Lung (tissue), 11 donors: ENCODE measurements at regions not wholly inside any gene's neighbourhood (a gene's known extent, or its start where the extent isn't known, plus 50 kb on each side); places are given as distances from the start of the nearest gene placed in this dataset.

ENCODE experiments used
- ATAC-seq: fragments of 200-7000 bp; cut with Tn5 transposase; one replicate; pipeline ENCODE4 v1.9.1; 2020; ENCODE audit warnings: moderate number of reproducible peaks; ENCODE audit not compliant: insufficient read depth, low FRiP score
- DNase-seq, 3 donors: peaks; one replicate each; pipeline ENCODE4 v3.0.0-alpha.2; 2013 to 2017
- H3K27ac ChIP-seq, 2 donors: one replicate each; pipeline ENCODE4 v1.5.1; 2013; ENCODE audit warnings: mild to moderate bottlenecking in 2 of 2, moderate library complexity in 2 of 2, control low read depth in 1 of 2, inconsistent platforms in 1 of 2, low read depth in 1 of 2, low read length in 1 of 2
- H3K27me3 ChIP-seq, 3 donors: one replicate each; pipeline ENCODE4 v1.5.1; 2013; ENCODE audit warnings: low read length in 2 of 3; ENCODE audit not compliant: control insufficient read depth in 3 of 3, insufficient read depth in 3 of 3
- H3K36me3 ChIP-seq, 4 donors: one replicate each; pipeline ENCODE4 v1.5.1; 2013; ENCODE audit warnings: low read length in 4 of 4, mild to moderate bottlenecking in 1 of 4, moderate library complexity in 1 of 4; ENCODE audit not compliant: control insufficient read depth in 4 of 4, insufficient read depth in 4 of 4
- H3K4me1 ChIP-seq, 5 donors: one replicate each; pipeline ENCODE4 v1.5.1; 2013; ENCODE audit warnings: low read length in 5 of 5, mild to moderate bottlenecking in 2 of 5, moderate library complexity in 1 of 5; ENCODE audit not compliant: control insufficient read depth in 5 of 5, insufficient read depth in 5 of 5
- H3K4me3 ChIP-seq: one replicate; pipeline ENCODE4 v1.5.1; 2013; ENCODE audit warnings: mild to moderate bottlenecking, control low read depth, moderate library complexity
- H3K9ac ChIP-seq, 2 donors: one replicate each; pipeline ENCODE4 v1.5.1; 2013; ENCODE audit warnings: low read length in 2 of 2, control low read depth in 1 of 2; ENCODE audit not compliant: insufficient read depth in 1 of 2
- H3K9me3 ChIP-seq, 4 donors: one replicate each; pipeline ENCODE4 v1.5.1; 2013; ENCODE audit warnings: low read length in 3 of 4, mild to moderate bottlenecking in 1 of 4, moderate library complexity in 1 of 4; ENCODE audit not compliant: control insufficient read depth in 4 of 4, insufficient read depth in 3 of 4
- WGBS, 2 donors: extraction: QIAGEN DNeasy Blood & Tissue Kit; methylation state at CpG; one replicate each; pipeline ENCODE4 v1.1.7; 2013; 5-methylcytosine and 5-hydroxymethylcytosine counted together
- TF ChIP-seq, protein P1 (sequence below): IDR thresholded peaks from 2 replicates; pipeline ENCODE4 v1.5.1; 2012; ENCODE audit warnings: mild to moderate bottlenecking; ENCODE audit errors: control extremely low read depth, extremely low read depth
- donor health status: control.
- donor health status: control.
- donor health status: Bipolar disorder and iron deficiency.
- donor health status: healthy.
- donor health status: DM: yes; HTN: yes; CAD: no.

DNA sequence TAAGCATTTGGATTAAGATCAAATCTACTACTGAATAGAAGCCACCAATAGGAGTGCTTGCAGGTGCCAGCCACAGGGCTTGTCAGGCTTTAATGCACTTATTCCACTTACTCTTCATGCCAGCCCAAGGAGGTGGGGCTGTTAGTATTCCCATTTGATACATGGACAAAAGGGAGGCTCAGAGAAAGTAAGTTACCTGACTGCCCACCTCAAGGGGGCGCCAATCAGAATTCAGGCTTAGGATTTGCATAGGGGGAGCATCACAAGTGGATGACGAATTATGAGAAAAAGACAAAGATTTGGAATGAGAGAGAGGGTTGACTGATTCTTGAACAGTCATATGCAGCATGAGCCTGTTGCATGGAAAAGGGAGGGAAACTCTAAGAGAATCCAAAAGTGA is 188.4 kb upstream of the TSHZ2 start:
- 61 to 69% methylated on average over 2 of the region's 2 CpGs for WGBS, 2 donors
- ATAC-seq, result no peak

DNA sequence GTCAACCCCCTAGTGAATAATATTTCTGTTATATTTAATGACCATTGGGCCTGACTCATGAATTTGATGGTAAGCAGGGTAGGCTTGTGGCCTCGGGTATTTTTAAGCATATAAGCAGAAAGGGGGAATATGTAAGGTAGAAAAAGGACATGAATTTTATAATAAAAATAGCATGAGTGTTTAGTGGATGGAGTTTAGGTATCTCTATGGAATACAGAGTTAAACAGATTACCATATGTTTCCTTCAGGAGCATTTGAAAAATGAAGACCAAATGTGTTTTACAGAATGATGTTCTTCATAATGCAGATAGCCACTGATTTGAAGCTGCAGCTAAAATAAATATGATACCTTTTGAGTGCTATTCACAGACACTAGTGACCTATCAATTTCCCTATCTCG is 191.7 kb upstream of the TSHZ2 start:
- Histone ChIP-seq H3K4me1 (no peaks in the 10 kb centered on the region), H3K36me3 (no peaks in the 10 kb centered on the region), H3K4me3 (no peak overlapping the region), H3K27ac (no peak overlapping the region), H3K9ac (no peak overlapping the region), H3K27me3 (no peaks in the 10 kb centered on the region), H3K9me3 (no peaks in the 10 kb centered on the region)
- DNase-seq (no peak), ATAC-seq (no peak)
- WGBS, 2 donors, result 80 to 83% methylated on average over 2 of the region's 2 CpGs
- TF ChIP-seq, protein P1, sequence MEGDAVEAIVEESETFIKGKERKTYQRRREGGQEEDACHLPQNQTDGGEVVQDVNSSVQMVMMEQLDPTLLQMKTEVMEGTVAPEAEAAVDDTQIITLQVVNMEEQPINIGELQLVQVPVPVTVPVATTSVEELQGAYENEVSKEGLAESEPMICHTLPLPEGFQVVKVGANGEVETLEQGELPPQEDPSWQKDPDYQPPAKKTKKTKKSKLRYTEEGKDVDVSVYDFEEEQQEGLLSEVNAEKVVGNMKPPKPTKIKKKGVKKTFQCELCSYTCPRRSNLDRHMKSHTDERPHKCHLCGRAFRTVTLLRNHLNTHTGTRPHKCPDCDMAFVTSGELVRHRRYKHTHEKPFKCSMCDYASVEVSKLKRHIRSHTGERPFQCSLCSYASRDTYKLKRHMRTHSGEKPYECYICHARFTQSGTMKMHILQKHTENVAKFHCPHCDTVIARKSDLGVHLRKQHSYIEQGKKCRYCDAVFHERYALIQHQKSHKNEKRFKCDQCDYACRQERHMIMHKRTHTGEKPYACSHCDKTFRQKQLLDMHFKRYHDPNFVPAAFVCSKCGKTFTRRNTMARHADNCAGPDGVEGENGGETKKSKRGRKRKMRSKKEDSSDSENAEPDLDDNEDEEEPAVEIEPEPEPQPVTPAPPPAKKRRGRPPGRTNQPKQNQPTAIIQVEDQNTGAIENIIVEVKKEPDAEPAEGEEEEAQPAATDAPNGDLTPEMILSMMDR, result no peak

More for the DNA sequence above, 188.4 kb upstream of the TSHZ2 start:
- Histone ChIP-seq H3K27ac (no peak overlapping the region), H3K27me3 (peaks cover 0 to 3% (median 0%) of the 10 kb centered on the region in 3 donors), H3K9me3 (no peaks in the 10 kb centered on the region), H3K4me1 (no peaks in the 10 kb centered on the region), H3K4me3 (no peak overlapping the region), H3K36me3 (no peaks in the 10 kb centered on the region), H3K9ac (no peak overlapping the region)
- DNase-seq, result no peak
- TF ChIP-seq, protein P1, result no peak

DNA sequence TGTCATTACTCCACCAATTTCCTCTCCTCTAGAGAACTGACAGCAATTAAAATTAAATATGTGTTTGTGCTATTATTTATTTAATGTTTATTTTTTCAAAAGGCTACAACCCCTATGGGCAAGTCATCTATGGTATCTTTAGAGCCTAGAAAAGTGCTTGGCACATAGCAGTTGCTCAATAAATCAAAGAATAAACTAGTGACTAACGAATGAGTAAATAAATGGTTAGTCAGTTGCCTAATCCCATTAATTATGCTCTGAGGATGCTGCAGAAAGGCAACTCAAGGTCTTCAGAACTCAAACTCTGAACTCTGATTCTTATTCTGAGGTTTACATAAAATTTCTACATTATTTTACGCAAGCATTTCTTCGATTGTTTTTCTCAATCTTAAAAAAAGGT is 193.0 kb upstream of the TSHZ2 start:
- no peak for ATAC-seq
- no peak overlapping the region for H3K4me3 ChIP-seq
- DNase-seq, result no peak
- no peaks in the 10 kb centered on the region for H3K27me3 ChIP-seq
- 81% methylated on average over 3 of the region's 3 CpGs for WGBS, 2 donors
- no peaks in the 10 kb centered on the region for H3K36me3 ChIP-seq
- TF ChIP-seq, protein P1, result no peak
- peaks cover 0 to 2% (median 0%) of the 10 kb centered on the region in 4 donors for H3K9me3 ChIP-seq
- H3K4me1 ChIP-seq, result no peaks in the 10 kb centered on the region
- H3K9ac ChIP-seq, result no peak overlapping the region
- H3K27ac ChIP-seq, result no peak overlapping the region

DNA sequence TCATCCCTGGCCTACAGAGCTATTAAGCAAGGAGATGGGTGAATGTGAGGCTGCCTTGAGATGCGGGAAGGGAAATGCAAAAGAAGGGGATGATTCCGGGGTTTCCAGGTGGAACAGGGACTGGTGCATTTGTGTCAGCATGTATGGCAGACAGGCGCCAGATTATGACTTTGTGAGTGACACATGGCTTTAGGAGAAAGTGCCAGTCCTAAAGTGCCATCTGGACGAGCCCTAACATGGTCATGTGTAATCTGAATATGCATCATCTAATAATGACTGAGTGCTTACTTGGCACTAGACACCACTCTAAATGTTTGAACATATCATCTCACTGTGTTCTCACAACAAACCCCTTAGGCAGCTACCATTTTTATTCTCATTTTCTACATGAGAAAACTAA is 195.0 kb upstream of the TSHZ2 start:
- TF ChIP-seq, protein P1, result no peak
- Histone ChIP-seq H3K4me3 (no peak overlapping the region), H3K9ac (no peak overlapping the region), H3K4me1 (no peaks in the 10 kb centered on the region), H3K9me3 (peaks cover 0 to 2% (median 0%) of the 10 kb centered on the region in 4 donors), H3K27ac (no peak overlapping the region), H3K27me3 (no peaks in the 10 kb centered on the region), H3K36me3 (no peaks in the 10 kb centered on the region)
- ATAC-seq (no peak), DNase-seq (no peak)
- WGBS, 2 donors, result 84% methylated on average over 4 of the region's 4 CpGs
